ENCODE measurements at regions not wholly inside any gene's neighbourhood (a gene's known extent, or its start where the extent isn't known, plus 50 kb on each side); places are given as distances from the start of the nearest gene placed in this dataset.

DNA sequence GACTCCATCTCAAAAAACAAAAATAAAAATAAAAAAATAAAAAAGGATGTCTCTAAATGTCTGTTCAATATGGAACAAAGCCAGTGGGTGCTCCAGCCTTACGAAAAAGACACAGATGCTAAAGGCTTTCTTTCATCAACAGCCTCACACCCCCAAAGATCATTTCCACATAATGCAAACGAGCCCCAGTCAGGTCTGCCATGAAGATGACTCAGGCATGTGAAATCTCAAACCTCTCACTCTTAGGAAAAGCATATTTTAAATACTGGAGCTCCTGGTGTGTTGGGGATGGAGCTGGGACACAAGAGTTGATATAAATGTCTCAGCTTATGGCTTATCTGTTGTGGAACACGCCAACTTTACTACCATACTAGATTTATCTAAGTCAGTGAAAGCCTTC lies 49.9 kb upstream of the PLXNC1 start:
- H3K27ac ChIP-seq, result no peak overlapping the region
- intact Hi-C loops (cut with DNase I; ENCODE audit: low total_unique reads), result no loop called here
- no peaks in the 10 kb centered on the region for H3K9me3 ChIP-seq
- TF ChIP-seq, protein P1, sequence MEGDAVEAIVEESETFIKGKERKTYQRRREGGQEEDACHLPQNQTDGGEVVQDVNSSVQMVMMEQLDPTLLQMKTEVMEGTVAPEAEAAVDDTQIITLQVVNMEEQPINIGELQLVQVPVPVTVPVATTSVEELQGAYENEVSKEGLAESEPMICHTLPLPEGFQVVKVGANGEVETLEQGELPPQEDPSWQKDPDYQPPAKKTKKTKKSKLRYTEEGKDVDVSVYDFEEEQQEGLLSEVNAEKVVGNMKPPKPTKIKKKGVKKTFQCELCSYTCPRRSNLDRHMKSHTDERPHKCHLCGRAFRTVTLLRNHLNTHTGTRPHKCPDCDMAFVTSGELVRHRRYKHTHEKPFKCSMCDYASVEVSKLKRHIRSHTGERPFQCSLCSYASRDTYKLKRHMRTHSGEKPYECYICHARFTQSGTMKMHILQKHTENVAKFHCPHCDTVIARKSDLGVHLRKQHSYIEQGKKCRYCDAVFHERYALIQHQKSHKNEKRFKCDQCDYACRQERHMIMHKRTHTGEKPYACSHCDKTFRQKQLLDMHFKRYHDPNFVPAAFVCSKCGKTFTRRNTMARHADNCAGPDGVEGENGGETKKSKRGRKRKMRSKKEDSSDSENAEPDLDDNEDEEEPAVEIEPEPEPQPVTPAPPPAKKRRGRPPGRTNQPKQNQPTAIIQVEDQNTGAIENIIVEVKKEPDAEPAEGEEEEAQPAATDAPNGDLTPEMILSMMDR (IDR thresholded peaks at IDR 0.05), result no peak
- H3K4me1 ChIP-seq, result peaks cover 0 to 12% (median 4%) of the 10 kb centered on the region in 4 donors
- no peak overlapping the region for H3K4me3 ChIP-seq
- no peak for DNase-seq
- H3K27me3 ChIP-seq, result no peaks in the 10 kb centered on the region
- no peaks in the 10 kb centered on the region for H3K36me3 ChIP-seq
